GM19395 (cell line): ENCODE measurements at regions not wholly inside any gene's neighbourhood (a gene's known extent, or its start where the extent isn't known, plus 50 kb on each side); places are given as distances from the start of the nearest gene placed in this dataset.
"Not testable (repeated sequence)": the region's sequence is repeated elsewhere in the genome, so short reads cannot be mapped to it uniquely, and the experiment has no call there.

Experiments
- ATAC-seq: cut with Tn5 transposase; IDR thresholded peaks from one replicate; pipeline ENCODE4 v1.9.1; 2021; ENCODE audit warnings: mild to moderate bottlenecking, moderate library complexity; ENCODE audit not compliant: unreplicated experiment

DNA sequence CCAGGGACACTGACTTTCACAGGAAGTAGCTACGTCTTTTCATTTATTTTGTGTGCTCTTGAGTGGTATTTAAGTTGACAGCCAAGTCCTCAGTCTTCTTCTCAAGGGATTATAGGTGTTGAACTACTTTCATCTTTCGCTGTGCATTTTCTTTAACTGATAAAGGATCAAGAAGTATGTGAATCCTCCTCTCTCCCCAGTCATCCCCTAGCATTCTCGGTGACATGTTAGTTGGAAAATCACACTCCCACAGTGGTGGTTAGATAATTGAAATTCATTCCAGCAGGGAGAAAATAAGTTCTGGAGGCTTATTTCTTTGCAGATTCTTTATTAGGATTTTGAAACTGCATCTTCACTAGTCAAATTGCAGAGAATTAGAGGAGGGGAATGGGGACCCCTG is 569.4 kb downstream of the MEI4 start:
- ATAC-seq = no peak

GRCh38 chr6:78231002-78231401 is 578.2 kb downstream of the MEI4 start:
- ATAC-seq = no peak

DNA sequence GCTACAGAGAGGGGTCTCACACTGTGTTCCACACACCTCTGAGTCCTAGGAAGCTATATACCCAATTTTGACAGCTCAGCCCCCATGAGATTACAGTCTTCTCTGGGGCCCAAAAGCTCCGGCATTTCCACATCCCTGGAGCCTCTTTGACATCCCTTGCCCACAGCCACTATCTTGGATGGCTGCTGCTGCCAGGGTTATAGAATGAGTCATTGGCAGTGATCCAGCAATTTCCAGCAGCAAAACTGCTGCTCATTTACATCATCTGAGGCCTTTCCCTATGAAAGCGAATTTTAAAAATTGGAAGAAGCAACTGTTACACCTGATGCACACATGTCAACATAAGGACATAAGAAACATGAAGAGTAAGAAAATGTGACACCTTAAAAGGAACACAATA is 590.7 kb downstream of the MEI4 start:
- ATAC-seq = no peak

DNA sequence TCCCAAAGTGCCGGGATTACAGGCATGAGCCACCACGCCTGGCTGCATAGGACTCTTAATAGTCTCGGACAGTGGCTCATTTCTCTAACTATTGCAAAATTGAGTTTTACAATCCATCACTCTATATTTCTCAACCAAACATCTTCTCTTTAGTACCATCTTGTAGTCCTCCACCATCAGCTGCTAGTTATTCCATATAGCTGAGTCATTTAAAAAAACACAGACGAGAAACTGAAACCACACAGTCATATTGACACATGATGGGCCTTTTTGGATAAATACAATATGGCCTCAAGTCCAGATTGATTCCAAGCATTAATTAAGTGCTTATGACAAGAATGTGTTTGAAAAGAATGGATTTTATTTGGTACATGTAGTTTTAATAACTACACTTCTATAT is 599.1 kb downstream of the MEI4 start:
- ATAC-seq = no peak

- no peak for ATAC-seq
Measured at GRCh38 chr6:78253618-78254017, 600.8 kb downstream of the MEI4 start.

- no peak for ATAC-seq
Measured at GRCh38 chr6:78259935-78260334, 607.1 kb downstream of the MEI4 start.

GRCh38 chr6:78260427-78260826 is 606.9 kb upstream of the IRAK1BP1 start:
- ATAC-seq = not testable (repeated sequence)

DNA sequence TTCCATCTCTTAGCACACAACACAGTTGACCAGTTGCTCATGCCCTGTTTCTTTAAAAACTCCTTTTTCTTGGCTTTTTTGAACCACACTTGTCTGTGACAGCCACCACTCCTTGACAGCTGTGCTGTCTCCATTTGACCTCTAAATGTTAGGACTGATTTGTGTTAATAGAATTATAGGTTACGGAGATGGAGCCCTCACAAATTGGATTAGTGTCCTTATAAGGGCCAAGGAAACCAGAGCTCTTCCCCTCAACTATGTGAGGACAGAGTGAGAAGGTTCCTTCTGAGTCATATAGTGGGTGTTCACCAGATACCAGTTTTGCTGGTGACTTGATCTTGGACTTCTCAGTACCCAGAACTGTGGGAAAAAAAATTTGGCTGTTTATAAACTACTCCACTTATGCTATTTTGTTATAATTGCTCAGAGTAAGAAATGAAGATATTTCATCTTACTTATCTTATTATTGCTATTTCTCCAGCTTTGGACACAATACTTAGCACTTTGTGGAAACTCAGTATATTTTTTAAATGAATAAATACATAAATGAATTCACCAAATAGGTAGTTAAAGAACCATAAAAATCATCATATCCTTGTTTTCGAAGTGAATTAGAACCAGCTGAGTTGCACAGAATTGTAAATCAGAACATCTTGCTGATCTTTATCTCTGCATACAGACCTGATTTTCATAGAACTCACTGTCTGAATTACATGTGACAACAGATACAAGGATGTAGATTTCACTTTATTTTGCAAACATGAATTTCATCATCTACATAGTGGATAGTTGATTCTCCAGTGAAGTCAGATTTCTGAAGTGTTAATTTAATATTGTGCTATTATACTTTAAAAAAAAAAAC is 598.5 kb upstream of the IRAK1BP1 start:
- ATAC-seq = no peak

DNA sequence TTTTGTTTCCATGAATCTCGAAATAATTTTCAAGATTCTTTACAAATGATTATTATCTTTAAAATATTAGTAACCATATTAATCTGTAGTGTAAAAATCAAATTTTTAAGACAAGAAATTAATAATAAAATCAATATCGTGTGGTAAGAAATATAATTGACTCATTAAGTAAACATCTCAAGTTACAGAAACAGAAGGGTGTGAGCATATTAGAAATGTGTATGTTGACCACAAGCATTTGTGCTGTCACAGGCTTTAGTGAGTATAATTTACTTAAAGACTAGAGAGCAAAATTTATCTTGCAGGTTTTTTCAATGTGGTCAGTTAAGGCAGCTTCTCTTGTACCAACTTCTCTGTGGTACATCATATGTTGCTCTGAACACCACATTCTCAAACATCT is 566.5 kb upstream of the IRAK1BP1 start:
- no peak for ATAC-seq

DNA sequence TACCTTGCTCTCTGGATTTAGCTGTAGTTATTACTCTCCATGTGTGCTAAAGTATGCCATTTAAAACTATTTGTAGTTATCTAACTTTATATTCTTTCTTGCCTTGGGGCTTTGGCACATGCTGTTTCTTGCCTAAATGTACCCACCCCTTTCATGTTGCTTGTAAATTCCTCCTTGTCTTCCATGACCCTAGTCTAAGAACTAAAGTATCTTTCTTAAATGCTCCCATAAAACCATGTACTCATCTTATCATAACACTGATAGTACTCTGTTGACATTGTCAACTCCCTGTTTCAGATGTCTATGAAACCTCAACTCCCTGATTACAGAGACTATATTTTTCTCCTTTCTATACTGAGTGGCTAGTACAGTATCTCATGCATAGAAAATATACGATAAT is 564.9 kb upstream of the IRAK1BP1 start:
- ATAC-seq = no peak

GRCh38 chr6:78308025-78308424 is 559.3 kb upstream of the IRAK1BP1 start:
- no peak for ATAC-seq

DNA sequence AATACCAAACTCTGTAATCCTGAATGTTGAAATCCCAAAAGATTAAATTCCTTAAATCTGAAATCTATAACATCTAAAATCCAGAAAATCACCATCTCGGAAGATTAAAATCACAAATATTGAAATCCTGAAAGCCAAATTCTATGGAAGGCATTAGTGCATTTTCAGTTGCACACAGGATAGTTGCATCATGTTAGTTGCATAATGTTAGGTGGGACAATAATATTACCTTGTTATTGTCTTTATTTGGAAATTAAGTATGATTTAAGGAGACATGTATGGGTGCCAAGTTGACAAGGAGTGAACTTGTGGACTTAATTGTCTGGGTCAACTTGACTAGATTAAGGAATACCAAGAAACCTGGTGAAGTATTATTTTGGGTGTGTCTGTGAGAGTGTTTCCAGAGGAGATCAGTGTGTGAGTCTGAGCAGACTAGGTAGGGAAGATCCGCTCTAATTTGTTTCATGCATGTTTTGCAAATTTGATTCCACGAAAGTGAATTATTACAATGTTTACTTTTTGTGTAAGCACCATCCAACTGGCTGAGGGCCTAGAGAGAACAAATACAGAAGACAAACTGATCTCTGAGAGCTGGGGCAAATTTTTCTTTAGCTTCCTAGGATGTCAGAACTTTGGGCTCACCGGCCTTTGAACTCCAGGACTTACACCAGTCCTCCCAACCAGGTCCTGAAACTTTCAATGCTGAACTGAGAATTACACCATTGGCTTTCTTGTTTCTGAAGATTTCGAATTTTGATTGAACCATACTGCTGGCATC is 545.1 kb upstream of the IRAK1BP1 start:
- no peak for ATAC-seq

DNA sequence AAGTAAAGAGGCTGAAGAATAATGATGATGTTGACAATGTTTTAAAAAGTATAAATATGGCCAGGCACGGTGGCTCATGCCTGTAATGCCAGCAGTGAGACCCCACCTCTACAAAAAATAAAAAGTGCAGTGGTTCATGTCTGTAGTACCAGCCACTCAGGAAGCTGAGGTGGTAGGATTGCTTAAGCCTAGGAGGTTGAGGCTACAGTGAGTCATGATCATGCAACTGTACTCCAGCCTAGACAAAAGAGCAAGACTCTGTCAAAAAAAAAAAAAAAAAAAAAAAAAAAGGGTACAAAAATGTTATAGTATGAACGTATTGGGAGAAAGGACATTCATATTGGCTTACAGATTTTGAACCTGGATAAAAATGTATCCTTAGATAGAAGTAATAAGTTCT is 543.1 kb upstream of the IRAK1BP1 start:
- ATAC-seq = no peak

- ATAC-seq = no peak
Measured at GRCh38 chr6:78340755-78341154, 526.6 kb upstream of the IRAK1BP1 start.

DNA sequence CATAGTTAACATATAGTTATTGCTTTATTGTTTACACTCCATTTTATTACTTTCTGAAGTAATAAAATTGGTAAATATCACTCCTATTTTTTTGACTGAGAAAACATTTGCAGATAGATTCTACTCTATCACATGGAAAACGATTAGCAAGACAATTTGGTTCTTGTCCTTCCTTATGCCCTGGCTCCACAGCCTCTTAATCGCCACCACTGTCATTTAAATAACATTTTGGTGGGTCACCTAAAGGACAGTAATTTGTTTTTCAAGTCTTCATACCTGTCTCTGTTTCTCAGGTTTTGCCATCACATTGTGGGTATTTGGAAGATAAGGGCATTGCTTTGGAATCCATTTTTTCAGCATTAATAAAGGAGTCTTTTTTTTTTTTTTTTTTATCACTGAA is 521.5 kb upstream of the IRAK1BP1 start:
- ATAC-seq = no peak

DNA sequence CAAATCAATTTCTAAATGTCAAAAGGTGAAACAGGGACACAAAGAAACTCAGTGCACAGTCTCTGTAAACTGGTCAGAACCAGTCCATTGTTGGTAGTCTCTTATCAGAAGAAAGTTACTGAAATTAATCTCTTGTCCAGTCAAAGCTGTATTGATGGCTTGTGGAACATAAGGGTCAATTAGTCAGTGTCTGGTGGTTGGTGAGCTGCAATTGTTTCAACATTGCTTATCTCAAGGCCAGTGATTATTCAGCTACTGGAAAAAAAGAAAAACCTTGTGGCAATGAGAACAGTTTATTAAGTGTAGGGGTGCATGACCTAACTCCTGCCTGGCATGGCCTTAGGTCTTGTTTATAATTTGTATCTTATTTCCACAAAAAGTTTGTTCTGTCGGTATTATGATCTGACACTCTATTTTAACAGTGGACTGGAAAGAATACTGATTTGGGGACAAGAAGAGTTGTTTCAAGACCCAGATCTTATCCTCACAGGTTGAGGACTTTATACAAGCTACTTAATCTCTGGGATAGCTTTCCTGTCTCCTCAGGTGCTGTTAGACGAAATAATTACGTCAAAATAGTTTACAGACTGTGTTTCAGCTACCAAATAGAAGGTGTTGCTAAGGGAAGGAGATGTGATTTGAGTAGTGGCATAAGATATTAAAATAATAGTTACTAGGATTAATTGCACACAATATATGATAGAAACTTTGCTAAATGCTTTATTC is 520.0 kb upstream of the IRAK1BP1 start:
- no peak for ATAC-seq

DNA sequence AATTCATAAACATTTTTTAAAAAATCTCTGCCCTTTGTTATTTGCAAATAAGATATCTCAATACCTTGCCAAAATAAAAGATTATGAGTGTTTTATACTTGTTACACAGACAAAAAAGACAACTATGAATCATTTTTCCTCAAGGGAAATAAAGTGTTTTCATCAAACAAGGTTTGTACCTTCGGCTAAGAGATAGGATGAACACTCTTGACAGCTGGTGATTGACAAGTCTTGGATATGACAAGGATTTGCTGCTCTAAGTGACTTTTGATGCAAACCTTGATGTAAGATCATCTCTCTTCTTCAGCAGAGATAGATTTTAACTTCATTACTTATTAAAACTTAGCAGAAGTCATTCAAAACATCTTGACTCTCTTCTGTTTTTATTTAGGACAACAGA is 514.3 kb upstream of the IRAK1BP1 start:
- no peak for ATAC-seq

- no peak for ATAC-seq
Measured at GRCh38 chr6:78363688-78364087, 503.7 kb upstream of the IRAK1BP1 start.

- ATAC-seq = no peak
Measured at GRCh38 chr6:78365473-78365872, 501.9 kb upstream of the IRAK1BP1 start.

GRCh38 chr6:78377056-78377455 is 490.3 kb upstream of the IRAK1BP1 start:
- ATAC-seq = no peak

DNA sequence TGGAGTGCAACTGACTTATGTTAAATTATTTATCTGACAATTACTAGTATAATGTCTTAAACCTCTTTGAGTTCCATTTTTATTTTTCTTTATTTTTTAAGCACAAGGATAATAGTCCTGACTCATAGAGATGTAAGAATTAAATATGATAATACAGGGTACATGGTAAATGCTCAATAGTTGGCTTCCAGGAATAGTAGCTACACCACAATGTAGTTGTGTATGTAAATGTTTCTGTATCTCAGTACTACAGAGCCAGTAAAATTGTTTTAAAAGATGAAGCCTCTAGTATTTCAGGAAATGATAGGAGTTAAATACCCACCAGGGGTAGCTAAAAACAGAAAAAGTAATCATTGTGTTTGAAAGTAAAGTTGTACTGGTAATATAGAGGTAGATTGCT is 487.4 kb upstream of the IRAK1BP1 start:
- ATAC-seq = no peak

GRCh38 chr6:78380541-78380940 is 486.8 kb upstream of the IRAK1BP1 start:
- ATAC-seq = no peak
